ENCODE measurements at regions not wholly inside any gene's neighbourhood (a gene's known extent, or its start where the extent isn't known, plus 50 kb on each side); places are given as distances from the start of the nearest gene placed in this dataset.

DNA sequence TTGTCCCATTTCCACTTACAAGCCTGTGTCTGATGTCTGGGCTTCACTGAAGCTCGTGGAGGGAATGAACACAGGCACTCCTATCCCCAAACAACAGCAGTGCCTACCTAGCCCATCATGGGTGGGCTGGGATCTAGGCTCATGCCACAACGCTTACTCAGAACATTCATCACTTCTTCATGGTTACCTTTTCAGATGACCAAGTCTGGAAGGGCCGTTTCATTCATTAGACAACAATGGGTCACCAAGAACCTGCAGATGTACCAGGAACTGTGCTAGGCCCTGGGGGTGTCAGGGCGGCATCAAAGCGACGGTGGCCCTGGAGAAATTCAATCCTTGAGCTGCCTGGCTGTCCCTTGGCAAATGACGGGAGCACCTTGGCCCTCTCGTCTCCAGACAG is 64.9 kb upstream of the FZD10 start:
- BruUV-seq (replicated peaks), result no TSS peak
- in situ Hi-C loops (cut with MboI; ENCODE audit: low sequenced_read_pairs), result no loop called here
- Histone ChIP-seq H3K4me3 (ENCODE audit: insufficient read depth, low read depth, low read length) (no peak overlapping the region), H3K4ac (ENCODE audit: low read depth, low read length) (no peak overlapping the region), H3K4me1 (ENCODE audit: control insufficient read depth, insufficient read depth, low read length) (no peaks in the 10 kb centered on the region), H3K79me1 (ENCODE audit: low read depth in 1 of 2, low read length in 2 of 2) (no peaks in the 10 kb centered on the region), H4K8ac (ENCODE audit: low read depth in 2 of 2, low read length in 2 of 2) (no peak overlapping the region), H3K9me1 (ENCODE audit: insufficient read depth, low read length) (no peaks in the 10 kb centered on the region), H4K91ac (ENCODE audit: insufficient read depth, low read depth, low read length) (no peak overlapping the region), H3K4me2 (ENCODE audit: low read depth, low read length) (no peak overlapping the region), H3K56ac (ENCODE audit: extremely low read depth, insufficient read depth, low read length) (no peak overlapping the region), H2BK20ac (ENCODE audit: low read depth, low read length) (no peak overlapping the region), H3K14ac (replicated peaks; ENCODE audit: low read depth, low read length) (no peak overlapping the region), H2BK120ac (ENCODE audit: low read depth, low read length) (no peak overlapping the region), H2AFZ (replicated peaks; ENCODE audit: low read length, poor library complexity) (no peak overlapping the region), H2AK5ac (ENCODE audit: low read depth, low read length) (no peak overlapping the region), H4K5ac (ENCODE audit: low read depth, low read length) (no peak overlapping the region), H3K27me3 (ENCODE audit: control insufficient read depth, insufficient read depth, low read length) (no peaks in the 10 kb centered on the region), H3K18ac (ENCODE audit: low read depth, low read length) (no peak overlapping the region), H2BK5ac (ENCODE audit: low read depth, low read length, poor library complexity, severe bottlenecking) (no peak overlapping the region), H4K20me1 (ENCODE audit: insufficient read depth, low read length) (no peaks in the 10 kb centered on the region), H3K27ac (ENCODE audit: insufficient read depth, low read length) (no peak overlapping the region), H2BK15ac (ENCODE audit: low read depth, low read length) (no peak overlapping the region), H3K23ac (ENCODE audit: low read depth, low read length) (no peak overlapping the region), H3K36me3 (ENCODE audit: control insufficient read depth, insufficient read depth, low read length) (no peaks in the 10 kb centered on the region), H3K9ac (ENCODE audit: low read depth, low read length) (no peak overlapping the region), H3K9me3 (ENCODE audit: control insufficient read depth, insufficient read depth, low read length) (peaks cover 44% of the 10 kb centered on the region), H2AK9ac (replicated peaks; ENCODE audit: low read depth, low read length, poor library complexity) (no peak overlapping the region)
- ATAC-seq (ENCODE audit: low read depth) (no peak), DNase-seq (no peak)
- TF ChIP-seq SMC3 (IDR thresholded peaks at IDR 0.05; ENCODE audit: low read depth, low read length), result no peak
- no peak for TF ChIP-seq RAD21 (IDR thresholded peaks at IDR 0.05; ENCODE audit: low read length)
- TF ChIP-seq, protein P1, sequence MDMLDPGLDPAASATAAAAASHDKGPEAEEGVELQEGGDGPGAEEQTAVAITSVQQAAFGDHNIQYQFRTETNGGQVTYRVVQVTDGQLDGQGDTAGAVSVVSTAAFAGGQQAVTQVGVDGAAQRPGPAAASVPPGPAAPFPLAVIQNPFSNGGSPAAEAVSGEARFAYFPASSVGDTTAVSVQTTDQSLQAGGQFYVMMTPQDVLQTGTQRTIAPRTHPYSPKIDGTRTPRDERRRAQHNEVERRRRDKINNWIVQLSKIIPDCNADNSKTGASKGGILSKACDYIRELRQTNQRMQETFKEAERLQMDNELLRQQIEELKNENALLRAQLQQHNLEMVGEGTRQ (IDR thresholded peaks at IDR 0.05; ENCODE audit: low read depth, low read length), result no peak
- TF ChIP-seq, protein P2, sequence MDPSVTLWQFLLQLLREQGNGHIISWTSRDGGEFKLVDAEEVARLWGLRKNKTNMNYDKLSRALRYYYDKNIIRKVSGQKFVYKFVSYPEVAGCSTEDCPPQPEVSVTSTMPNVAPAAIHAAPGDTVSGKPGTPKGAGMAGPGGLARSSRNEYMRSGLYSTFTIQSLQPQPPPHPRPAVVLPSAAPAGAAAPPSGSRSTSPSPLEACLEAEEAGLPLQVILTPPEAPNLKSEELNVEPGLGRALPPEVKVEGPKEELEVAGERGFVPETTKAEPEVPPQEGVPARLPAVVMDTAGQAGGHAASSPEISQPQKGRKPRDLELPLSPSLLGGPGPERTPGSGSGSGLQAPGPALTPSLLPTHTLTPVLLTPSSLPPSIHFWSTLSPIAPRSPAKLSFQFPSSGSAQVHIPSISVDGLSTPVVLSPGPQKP (IDR thresholded peaks at IDR 0.05; ENCODE audit: borderline replicate concordance, low read depth, low read length), result no peak
- no peak for TF ChIP-seq CHD1 (IDR thresholded peaks at IDR 0.05; ENCODE audit: low read depth, low read length)
- no peak for TF ChIP-seq RCOR1 (IDR thresholded peaks at IDR 0.05; ENCODE audit: insufficient replicate concordance, low read length)
- no peak for TF ChIP-seq FOS (IDR thresholded peaks at IDR 0.05; ENCODE audit: low read depth, low read length)
- TF ChIP-seq MAFK (IDR thresholded peaks at IDR 0.05; ENCODE audit: low read depth, low read length), result no peak
- TF ChIP-seq POLR2A (IDR thresholded peaks at IDR 0.05; ENCODE audit: low read depth, low read length), result no peak
- no peak for TF ChIP-seq CEBPB (IDR thresholded peaks at IDR 0.05; ENCODE audit: low read depth, low read length)
- TF ChIP-seq RFX5 (IDR thresholded peaks at IDR 0.05; ENCODE audit: low read depth, low read length), result no peak
- TF ChIP-seq MXI1 (IDR thresholded peaks at IDR 0.05; ENCODE audit: borderline replicate concordance, low read depth, low read length), result no peak
- no peak for TF ChIP-seq MAZ (IDR thresholded peaks at IDR 0.05; ENCODE audit: borderline replicate concordance, low read depth, low read length)
- no peak for TF ChIP-seq NFE2L2 (IDR thresholded peaks at IDR 0.05; ENCODE audit: low read depth, low read length)
- TF ChIP-seq, protein P3, sequence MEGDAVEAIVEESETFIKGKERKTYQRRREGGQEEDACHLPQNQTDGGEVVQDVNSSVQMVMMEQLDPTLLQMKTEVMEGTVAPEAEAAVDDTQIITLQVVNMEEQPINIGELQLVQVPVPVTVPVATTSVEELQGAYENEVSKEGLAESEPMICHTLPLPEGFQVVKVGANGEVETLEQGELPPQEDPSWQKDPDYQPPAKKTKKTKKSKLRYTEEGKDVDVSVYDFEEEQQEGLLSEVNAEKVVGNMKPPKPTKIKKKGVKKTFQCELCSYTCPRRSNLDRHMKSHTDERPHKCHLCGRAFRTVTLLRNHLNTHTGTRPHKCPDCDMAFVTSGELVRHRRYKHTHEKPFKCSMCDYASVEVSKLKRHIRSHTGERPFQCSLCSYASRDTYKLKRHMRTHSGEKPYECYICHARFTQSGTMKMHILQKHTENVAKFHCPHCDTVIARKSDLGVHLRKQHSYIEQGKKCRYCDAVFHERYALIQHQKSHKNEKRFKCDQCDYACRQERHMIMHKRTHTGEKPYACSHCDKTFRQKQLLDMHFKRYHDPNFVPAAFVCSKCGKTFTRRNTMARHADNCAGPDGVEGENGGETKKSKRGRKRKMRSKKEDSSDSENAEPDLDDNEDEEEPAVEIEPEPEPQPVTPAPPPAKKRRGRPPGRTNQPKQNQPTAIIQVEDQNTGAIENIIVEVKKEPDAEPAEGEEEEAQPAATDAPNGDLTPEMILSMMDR (conservative IDR thresholded peaks at IDR 0.05; ENCODE audit: low read depth, low read length), result no peak
- TF ChIP-seq BHLHE40 (IDR thresholded peaks at IDR 0.05; ENCODE audit: low read depth, low read length), result no peak
- intact Hi-C loops (cut with micrococcal nuclease), result no loop called here
- ChIA-PET POLR2A (ENCODE audit: unreplicated experiment) (no interaction called here), CTCF (no interaction called here)
- dilution Hi-C loops (cut with HindIII; ENCODE audit: low sequenced_read_pairs, unreplicated experiment), result no loop called here
- 48% methylated on average over 4 of the region's 8 CpGs; no CpG with 5 or more reads in 1 of the 2 experiments for WGBS, 2 experiments (ENCODE audit: extremely low coverage in 2 of 2, insufficient read length in 1 of 2)

All from IMR-90 (cell line).